Suppressor macrophage (primary cell): ENCODE measurements at regions not wholly inside any gene's neighbourhood (a gene's known extent, or its start where the extent isn't known, plus 50 kb on each side); places are given as distances from the start of the nearest gene placed in this dataset.
A peak's percentile ranks its signal among the peaks of the same experiment; 100 is the strongest.
"Not testable (repeated sequence)": the region's sequence is repeated elsewhere in the genome, so short reads cannot be mapped to it uniquely, and the experiment has no call there.

Experiments used
- DNase-seq, 4 experiments: peaks; one replicate each; pipeline ENCODE4 v3.0.0-alpha.2; 2020 to 2022

GRCh38 chr11:128029219-128029722, 558.1 kb downstream of the ETS1 start:
- no peak for DNase-seq

DNA sequence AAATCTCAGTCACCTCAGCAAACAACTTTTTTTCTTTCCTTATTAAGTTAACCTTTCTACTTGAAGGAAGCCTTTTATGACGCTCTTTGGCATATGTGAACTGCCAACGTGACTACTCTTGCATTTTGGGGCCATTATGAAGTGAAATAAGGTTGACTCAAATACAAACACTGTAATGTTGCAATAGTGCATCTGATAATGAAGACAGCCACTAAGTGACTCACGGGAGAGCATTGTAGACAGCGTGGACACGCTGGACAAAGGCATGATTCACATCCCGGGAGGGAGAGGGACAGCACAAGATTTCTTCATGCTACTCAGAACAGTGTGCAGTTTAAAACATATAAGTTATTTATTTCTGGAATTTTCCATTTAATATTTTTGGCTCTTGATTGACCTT, 560.8 kb downstream of the ETS1 start:
- peak; percentile 49 to 85 (median 72) for DNase-seq

DNA sequence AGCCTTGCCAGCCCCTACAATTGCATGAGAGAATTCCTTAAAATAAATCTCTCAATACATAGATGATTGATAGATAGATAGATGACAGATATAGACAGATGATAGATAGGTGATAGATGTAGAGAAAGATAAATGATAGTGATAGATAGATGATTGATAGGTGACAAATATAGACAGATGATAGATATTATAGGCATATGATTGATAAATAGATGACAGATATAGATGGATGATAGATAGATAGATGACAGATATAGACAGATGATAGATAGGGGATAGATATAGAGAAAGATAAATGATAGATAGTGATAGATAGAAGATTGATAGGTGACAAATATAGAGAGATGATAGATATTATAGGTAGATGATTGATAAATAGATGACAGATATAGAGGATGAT, 564.6 kb downstream of the ETS1 start:
- DNase-seq: no peak

- DNase-seq: no peak
These were observed 565.4 kb downstream of the ETS1 start for GRCh38 chr11:128022007-128022368.

DNA sequence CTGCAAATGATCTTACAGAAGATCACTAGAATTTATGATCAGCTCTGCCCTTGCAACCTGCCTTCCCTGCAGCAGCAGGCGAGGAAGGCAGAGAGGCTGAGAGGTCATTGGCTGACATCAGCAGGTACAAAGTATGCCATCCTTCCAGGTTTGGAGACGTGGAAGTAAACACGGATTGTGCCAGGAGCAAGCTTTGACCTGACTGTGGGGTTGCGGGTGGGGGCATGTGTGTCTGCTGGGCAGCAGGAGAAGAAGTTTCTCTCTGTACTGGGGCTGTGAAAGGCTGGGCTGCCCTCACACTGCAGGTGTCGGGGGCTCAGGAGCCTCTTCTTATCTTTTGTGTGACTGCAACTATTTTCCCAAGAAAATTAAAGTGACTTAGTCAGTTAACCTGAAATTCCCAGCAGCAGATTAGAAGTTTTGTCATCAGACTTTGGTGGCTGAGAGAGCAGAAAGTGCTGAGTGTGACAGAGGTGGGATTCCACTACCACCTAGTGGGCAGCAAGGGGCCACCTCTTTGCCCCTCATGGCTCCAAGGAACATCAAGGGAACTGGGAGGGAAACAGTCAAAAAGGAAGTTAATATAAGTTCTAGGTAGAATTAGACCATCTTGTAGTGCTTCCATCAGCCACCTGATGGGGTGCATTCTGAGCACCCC, 565.9 kb downstream of the ETS1 start:
- no peak for DNase-seq

DNA sequence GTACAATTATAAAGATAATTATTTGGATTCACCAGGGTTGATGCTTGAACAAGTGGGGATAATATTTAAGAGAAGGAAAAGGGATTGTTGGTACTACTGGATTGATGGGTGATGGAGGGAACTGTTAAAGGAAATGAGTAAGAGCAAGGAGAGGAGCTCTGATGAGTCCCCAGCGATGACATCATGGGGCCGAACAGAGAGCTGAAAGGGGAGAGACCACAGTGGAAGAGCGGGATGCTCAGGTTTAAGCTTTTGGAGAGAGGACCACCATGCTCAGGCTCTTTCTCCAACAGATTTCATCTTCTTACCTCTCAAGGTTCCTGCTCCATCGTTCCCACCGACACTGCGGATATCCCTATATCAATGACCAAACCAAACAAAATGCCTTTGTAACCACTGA, 568.7 kb downstream of the ETS1 start:
- no peak for DNase-seq

GRCh38 chr11:128005562-128005961, 581.8 kb downstream of the ETS1 start:
- DNase-seq: no peak

DNA sequence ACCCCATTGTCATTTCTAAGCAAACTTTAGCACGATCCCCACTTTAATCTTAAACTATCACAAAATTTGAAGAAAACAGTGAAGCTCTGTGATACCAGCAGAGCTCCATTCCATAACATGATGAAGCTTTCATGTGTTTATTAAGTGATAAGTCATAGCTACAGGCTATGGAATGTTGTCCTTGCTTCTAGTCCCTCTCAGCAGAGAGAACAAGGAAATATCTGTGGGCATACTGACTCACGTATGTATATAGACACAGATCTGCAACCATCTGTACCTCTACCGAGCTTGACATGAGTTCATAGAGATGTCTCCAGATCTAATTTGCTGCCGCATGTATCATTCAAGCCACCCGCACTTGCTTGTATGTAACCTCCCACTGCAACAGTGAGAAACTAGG, 588.9 kb downstream of the ETS1 start:
- DNase-seq: no peak

- DNase-seq: no peak
These were observed 589.8 kb downstream of the ETS1 start for GRCh38 chr11:127997594-127997993.

GRCh38 chr11:127996825-127997224, 590.5 kb downstream of the ETS1 start:
- no peak for DNase-seq

- DNase-seq: no peak
These were observed 591.4 kb downstream of the ETS1 start for GRCh38 chr11:127995921-127996320.

- no peak for DNase-seq
These were observed 592.6 kb downstream of the ETS1 start for GRCh38 chr11:127994736-127995135.

- DNase-seq: no peak
These were observed 593.6 kb downstream of the ETS1 start for GRCh38 chr11:127993788-127994187.

- no peak for DNase-seq
These were observed 594.1 kb downstream of the ETS1 start for GRCh38 chr11:127993281-127993680.

DNA sequence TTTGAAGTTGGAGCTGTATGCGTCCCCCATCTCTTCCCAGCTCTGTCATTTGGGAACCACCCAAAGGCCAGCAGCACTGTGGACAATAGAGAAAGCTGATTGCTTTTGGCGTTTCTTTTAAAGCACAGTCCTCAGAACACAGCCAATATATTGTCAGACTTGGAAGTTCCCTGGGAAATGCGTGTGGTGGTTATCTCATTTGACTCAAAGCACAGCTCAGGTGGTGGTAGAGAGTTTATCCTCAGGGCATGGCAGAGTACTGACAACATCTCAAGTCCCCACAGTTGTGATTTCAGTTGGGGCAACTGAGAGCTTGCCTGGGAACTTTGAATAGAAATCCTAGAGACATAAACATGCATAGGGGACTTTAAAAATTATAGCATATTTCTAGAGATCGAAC, 601.3 kb downstream of the ETS1 start:
- no peak for DNase-seq

GRCh38 chr11:127972816-127973215, 614.5 kb downstream of the ETS1 start:
- no peak for DNase-seq

GRCh38 chr11:127971448-127971847, 615.9 kb downstream of the ETS1 start:
- no peak for DNase-seq

DNA sequence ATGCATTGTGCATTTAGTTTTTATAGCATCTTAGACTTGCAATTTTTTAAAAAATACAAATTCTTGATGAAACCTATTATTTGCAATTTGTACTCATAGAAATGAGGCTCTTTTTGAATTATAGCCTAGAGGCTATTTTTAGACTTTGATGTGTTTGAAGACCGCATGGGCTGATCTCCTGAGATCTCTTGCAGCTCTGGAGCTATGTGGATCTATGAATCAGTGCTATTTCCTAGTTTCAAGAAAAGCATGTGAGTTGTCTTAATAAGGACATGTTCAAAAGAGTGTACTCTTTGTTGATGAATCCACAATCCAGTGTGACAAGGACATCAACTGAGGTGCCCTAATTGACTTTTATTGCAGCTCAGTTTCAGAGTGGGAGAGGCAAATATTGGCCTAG, 620.5 kb downstream of the ETS1 start:
- DNase-seq: no peak

DNA sequence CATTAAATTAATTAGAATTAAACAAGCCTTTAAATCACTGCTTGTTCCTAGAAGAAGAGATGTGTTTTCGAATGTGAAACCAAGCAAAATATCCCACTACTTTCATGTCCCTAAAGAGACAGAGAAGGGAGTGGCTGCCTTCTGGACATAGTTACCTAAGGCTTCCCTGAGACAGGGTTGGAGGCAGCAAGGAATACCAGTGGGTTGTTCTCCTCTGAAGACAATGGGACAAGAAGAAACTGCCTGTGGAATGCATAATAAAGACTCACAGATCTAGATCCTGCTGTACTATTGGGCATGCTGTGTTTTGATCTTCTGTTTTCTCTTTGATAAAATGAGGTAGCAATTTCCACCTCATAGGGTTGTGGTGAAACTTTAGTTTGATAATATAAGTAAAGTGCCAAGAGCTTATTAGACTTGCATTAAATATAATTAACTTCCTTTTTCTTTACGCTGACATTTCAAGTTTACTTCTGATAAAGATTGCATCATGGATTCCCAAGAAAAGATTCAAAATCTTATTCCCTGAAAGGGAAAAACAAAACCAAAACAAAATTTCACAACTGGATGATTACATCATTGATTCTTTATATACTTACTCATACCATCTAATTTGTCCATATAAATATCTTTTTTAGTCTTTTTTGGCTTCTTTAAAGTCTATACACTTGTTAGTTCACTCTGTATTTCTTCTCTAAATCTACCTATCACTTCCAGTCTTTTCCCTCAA, 621.3 kb downstream of the ETS1 start:
- DNase-seq: peak in 1 of 4 experiments; percentile 0

DNA sequence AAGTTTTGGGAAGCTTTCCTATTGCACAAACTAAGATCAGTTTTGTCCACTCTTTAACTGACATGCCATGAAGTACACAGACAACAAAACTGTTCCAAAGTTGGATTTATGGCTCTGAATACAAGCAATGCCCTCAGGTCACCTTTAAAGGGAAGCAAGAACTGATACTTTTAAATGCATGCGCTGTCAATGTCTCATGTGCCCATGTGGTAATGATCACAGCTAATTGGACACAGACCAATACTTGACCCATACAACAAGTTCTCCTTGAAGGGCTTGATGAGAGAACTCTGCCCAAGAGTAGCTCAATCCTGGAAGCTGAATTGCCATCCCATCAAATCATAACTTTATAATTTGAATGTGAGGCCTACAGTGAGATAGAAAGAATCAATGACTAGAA, 624.9 kb downstream of the ETS1 start:
- DNase-seq: no peak

- DNase-seq: no peak
These were observed 637.2 kb downstream of the ETS1 start for GRCh38 chr11:127950162-127950561.

DNA sequence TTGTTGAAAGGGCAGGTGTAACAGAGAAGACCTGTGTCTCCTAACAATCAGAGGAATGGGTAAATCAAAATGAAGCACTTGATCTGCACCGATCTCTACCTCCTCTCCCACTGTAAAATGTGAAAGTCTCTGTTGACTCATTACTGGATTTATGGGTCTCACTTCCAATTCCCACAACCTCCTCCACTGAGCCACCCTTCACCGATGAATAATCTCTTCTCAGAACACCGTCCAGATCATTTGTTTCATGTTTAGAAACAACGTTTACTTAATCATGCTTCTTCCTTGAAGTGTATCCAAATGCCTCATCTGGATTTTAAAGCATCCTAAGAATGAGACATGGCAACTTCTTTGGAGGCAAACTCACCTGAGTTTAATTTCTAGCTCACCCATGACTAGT, 643.6 kb downstream of the ETS1 start:
- DNase-seq: no peak

DNA sequence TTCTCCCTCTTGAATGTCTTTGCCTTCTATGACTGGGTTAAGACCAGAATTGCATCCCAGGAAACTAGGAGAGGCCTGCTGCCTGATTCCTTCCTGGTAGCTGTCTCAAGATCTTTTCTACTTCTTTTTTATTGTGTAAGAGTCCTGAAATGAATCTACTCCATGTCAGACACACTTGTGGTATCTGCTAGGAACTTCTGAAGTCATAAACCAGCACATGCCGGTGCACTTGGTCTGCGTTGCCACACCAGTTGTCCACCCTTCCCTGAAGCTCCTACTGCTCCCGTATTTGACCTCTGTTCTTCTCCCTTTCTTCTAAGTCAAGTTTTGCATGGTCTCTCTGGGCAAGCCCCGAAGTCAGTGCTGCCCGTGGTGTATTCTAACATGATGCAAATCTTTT, 644.2 kb downstream of the ETS1 start:
- no peak for DNase-seq

DNA sequence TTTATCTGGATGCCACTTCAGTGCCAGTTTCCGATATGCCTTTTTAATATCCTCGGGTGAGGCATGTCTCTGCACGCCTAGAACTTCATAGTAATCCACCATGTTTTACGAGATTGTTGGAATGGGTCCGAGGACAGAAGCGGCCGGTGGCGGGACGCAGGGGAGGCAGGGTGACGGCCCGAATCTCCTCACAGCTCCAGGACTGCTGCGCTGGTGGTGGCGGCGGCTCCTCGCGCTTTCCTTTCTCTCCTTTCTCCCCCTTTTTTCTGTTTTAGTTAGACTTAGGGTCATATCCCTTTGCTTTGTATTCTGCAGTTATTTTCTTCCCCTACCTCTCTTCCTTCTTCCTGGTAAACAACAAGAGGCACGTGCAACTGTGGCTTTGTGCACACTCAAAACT, 645.8 kb downstream of the ETS1 start:
- DNase-seq: not testable (repeated sequence)

DNA sequence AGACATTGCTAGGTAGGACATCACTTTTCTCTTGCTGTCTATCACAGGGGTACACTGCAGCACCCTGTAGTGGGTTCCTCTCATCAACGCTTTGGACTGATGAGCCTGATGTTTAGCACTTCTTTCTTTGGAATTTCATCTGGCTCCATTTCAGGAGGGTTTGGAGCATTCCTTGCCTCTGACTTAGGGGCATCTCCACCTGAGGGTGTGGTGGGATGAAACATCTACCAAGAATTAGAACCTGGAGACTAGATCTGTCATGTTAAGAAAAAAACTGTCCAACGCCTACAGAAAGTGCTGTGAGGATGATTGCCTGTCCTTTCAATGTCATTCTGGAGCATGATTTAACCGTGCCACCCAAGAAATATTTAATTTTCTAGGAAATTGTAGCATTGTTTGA, 648.4 kb downstream of the ETS1 start:
- no peak for DNase-seq
